ENCODE measurements at regions not wholly inside any gene's neighbourhood (a gene's known extent, or its start where the extent isn't known, plus 50 kb on each side); places are given as distances from the start of the nearest gene placed in this dataset.

- TF ChIP-seq GATA2 (IDR thresholded peaks at IDR 0.05; ENCODE audit: low read depth, low read length) = no peak
- no peak for TF ChIP-seq GATA3 (IDR thresholded peaks at IDR 0.05; ENCODE audit: low read depth, low read length)
Observed at GRCh38 chr6:40106840-40107239, 172.6 kb upstream of the MOCS1 start.

GRCh38 chr6:40098774-40099173 lies 164.5 kb upstream of the MOCS1 start:
- TF ChIP-seq GATA3 (IDR thresholded peaks at IDR 0.05; ENCODE audit: low read depth, low read length) (no peak), GATA2 (IDR thresholded peaks at IDR 0.05; ENCODE audit: low read depth, low read length) (no peak)

DNA sequence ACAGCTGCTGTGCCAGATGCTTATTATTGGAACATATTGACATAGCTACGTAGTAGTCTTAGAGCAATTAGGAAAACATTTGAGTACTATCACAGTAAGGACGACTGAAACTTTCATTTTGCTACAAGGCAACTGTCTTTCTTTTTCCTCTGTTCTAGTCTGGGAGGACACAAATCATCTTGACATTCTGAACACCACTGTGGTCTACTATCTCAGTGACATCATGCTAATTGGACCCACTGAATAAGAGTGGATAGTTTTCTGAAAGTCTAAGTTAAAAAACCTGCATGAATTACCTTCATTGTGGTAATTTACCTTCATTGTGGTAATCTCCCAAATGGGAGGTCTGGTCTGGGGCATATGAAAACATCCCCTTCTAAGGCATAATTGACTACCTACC lies 163.3 kb upstream of the MOCS1 start:
- TF ChIP-seq GATA3 (IDR thresholded peaks at IDR 0.05; ENCODE audit: low read depth, low read length) (no peak), GATA2 (IDR thresholded peaks at IDR 0.05; ENCODE audit: low read depth, low read length) (no peak)

DNA sequence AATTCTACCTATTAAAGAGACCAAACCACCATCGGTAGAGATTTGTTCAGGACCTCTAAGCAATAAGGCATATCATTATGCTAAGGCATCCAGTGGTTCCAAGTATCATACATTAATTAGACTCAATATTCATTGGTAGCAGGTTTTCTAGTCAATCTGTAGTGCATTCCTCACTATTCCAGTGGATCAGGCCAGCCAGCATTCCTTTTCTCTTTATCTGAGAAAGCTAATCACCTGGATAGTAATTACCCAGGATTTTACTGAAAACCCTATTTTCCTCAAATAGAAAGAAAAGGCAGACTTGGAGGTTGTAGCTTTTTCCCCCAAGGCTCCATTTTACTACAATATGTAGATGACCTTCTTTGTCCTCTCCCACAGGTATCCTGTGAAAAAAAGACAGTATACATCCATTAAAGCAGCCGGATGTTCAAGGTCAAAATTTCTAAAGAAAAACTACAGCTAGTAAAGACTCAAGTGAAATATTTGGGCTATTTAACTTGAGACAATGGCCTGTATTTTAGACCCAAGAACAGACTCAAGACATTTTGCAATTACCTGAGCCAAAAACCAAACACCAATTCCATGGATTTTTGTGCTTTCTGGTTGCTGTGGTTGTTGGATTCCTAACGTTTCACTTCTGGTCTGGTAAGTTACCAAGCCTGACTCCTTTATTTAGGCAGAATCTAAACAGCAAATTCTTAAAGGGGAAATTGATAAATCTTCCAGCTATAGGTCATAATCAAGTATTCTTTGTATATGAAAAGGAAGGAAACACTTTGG lies 149.1 kb upstream of the MOCS1 start:
- TF ChIP-seq GATA2 (IDR thresholded peaks at IDR 0.05; ENCODE audit: low read depth, low read length) (no peak), GATA3 (IDR thresholded peaks at IDR 0.05; ENCODE audit: low read depth, low read length) (no peak)

DNA sequence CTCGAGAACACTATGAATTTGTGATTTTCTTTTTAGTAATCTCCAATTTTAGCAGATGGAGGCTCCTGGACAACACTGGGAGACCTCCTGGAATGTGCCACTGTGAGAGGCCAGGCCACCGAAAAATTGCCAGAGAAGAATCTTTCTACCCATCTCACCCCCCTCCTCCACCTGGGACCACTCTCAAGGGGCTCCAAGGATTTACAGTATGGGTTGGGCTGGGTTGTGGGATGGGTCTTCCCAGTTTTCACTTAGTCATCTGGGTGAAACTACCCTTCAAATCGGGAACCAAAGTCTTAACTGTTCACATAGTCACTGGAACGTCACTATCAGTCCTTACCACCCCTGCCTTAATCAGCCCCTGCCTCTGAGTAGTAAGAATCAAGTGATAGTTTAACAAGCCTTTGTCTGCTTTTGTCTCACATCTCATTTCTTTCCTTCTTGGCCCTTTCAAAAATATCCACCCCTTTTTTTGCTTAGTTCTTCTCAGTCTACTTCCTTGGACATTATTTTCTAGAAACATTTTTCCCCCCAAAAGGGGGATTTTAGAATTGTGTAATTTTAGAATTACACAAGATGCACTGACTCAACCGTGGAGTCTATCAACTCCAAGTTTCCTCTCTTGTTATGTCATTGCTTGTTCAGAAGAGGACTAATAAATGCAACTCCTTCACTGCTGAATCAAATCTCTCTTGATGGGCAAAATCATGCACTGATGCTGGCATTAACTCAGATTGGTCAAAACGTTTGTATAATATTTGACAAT lies 148.2 kb upstream of the MOCS1 start:
- no peak for TF ChIP-seq GATA2 (IDR thresholded peaks at IDR 0.05; ENCODE audit: low read depth, low read length)
- no peak for TF ChIP-seq GATA3 (IDR thresholded peaks at IDR 0.05; ENCODE audit: low read depth, low read length)

DNA sequence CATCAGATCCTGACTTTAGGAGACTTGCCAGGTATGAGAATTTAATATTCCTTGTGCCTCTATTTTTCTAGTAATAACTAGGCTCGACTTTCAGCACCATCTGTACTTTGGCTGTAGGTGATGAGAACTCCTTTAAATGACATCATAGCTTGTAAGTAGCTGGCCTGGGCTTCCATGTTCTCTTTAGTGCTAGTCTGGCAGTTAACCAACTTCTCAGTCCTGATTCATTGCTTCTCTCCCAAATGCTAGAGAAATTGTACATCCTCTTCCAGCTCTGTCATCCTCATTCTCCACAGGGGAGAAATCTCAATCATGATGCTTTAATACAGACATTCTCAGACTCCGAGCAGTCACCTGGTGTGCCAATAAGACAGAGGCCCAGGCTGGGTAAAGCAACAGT lies 143.5 kb upstream of the MOCS1 start:
- TF ChIP-seq GATA2 (IDR thresholded peaks at IDR 0.05; ENCODE audit: low read depth, low read length) (no peak), GATA3 (IDR thresholded peaks at IDR 0.05; ENCODE audit: low read depth, low read length) (no peak)

GRCh38 chr6:40077315-40077714 lies 143.1 kb upstream of the MOCS1 start:
- no peak for TF ChIP-seq GATA3 (IDR thresholded peaks at IDR 0.05; ENCODE audit: low read depth, low read length)
- TF ChIP-seq GATA2 (IDR thresholded peaks at IDR 0.05; ENCODE audit: low read depth, low read length) = no peak

GRCh38 chr6:40075056-40075590 lies 140.9 kb upstream of the MOCS1 start:
- TF ChIP-seq GATA2 (IDR thresholded peaks at IDR 0.05; ENCODE audit: low read depth, low read length) (no peak), GATA3 (IDR thresholded peaks at IDR 0.05; ENCODE audit: low read depth, low read length) (no peak)

DNA sequence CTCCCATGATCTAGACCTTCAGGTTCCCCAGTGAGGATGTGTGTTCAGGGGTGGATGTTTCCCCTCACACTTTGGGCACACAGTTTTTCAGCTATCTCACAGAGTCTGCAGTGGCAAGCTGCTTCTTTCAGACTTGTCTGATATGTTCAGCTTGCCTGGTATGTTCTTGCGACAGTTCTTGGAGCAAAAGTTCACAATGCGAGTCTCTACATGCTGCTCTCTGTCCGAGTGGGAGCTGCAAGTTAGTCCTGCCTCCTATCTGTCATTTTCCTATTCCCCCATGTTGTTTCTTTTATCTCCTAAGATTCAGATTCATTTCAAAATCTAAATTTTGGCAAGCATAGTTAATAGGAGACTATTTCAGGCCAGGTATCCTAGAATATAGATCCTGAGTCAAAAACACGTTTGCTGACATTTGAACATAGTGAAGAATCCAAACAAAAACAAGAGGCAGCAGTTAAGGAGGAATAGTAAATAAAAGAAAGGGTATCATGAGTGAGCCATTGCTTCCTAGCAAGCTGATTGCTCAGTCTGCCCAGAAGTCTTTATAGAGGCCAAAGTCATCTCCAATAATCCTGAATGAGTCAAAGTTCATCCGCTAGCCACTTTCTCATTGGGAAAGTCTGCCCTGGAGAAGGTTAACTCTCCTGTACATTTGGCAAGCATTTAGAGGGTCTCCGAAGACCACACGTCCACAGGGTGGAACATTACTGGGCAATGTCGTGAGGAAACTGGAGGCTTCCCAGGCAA lies 140.2 kb upstream of the MOCS1 start:
- no peak for TF ChIP-seq GATA2 (IDR thresholded peaks at IDR 0.05; ENCODE audit: low read depth, low read length)
- no peak for TF ChIP-seq GATA3 (IDR thresholded peaks at IDR 0.05; ENCODE audit: low read depth, low read length)

GRCh38 chr6:40066372-40066771 lies 132.1 kb upstream of the MOCS1 start:
- TF ChIP-seq GATA3 (IDR thresholded peaks at IDR 0.05; ENCODE audit: low read depth, low read length) (no peak), GATA2 (IDR thresholded peaks at IDR 0.05; ENCODE audit: low read depth, low read length) (no peak)

DNA sequence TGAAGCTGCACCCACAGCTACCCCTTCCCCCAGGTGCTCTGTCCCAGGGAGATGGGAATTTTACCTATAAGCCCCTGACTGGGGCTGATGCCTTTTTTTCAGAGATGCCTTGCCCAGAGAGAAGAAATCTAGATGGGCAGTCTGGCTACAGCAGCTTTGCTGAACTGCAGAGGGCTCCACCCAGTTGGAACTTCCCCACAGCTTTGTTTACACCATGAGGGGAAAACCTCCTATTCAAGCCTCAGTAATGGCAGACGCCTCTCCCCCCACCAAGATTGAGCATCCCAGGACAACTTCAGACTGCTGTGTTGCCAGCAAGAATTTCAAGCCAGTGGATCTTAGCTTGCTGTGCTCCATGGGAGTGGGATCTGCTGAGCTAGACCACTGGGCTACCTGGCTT lies 122.6 kb upstream of the MOCS1 start:
- no peak for TF ChIP-seq GATA3 (IDR thresholded peaks at IDR 0.05; ENCODE audit: low read depth, low read length)

- TF ChIP-seq GATA2 (IDR thresholded peaks at IDR 0.05; ENCODE audit: low read depth, low read length) (no peak), GATA3 (IDR thresholded peaks at IDR 0.05; ENCODE audit: low read depth, low read length) (no peak)
Observed at GRCh38 chr6:40054602-40055001, 120.3 kb upstream of the MOCS1 start.

- TF ChIP-seq GATA2 (IDR thresholded peaks at IDR 0.05; ENCODE audit: low read depth, low read length) = no peak
- no peak for TF ChIP-seq GATA3 (IDR thresholded peaks at IDR 0.05; ENCODE audit: low read depth, low read length)
Observed at GRCh38 chr6:40054186-40054585, 119.9 kb upstream of the MOCS1 start.

- TF ChIP-seq GATA3 (IDR thresholded peaks at IDR 0.05; ENCODE audit: low read depth, low read length) = no peak
- no peak for TF ChIP-seq GATA2 (IDR thresholded peaks at IDR 0.05; ENCODE audit: low read depth, low read length)
Observed at GRCh38 chr6:40049128-40049527, 114.9 kb upstream of the MOCS1 start.

All from SH-SY5Y (cell line).